ENCODE measurements at regions not wholly inside any gene's neighbourhood (a gene's known extent, or its start where the extent isn't known, plus 50 kb on each side); places are given as distances from the start of the nearest gene placed in this dataset.

DNA sequence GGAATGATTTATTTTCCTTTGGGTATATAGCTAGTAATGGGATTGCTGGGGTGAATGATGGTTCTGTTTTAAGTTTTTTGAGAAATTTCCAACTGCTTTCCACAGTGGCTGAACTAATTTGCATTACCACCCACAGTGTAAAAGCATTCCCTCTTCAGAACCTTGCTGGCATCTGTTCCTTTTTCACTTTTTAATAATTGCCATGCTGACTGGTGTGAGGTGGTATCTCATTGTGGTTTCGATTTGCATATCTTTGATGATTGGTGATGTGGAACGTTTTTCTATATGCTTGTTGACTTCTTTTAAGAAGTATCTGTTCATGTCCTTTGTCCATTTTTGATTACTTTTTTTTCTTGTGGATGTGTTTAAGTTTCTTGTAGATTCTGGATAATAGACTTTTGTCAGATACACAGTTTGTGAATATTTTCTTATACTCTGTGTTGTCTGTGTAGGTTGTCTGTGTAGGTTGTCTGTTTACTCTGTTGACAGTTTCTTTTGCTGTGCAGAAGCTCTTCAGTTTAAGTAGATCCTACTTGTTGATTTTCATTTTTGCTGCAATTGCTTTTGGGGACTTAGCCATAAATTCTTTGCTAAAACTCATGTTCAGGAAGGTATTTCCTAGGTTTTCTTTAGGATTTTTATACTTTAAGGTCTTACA lies 291.8 kb upstream of the DDI1 start:
- no peak for DNase-seq (ENCODE audit: low read depth, low spot score)
- H3K9me3 Mint-ChIP-seq, result peaks cover 15% of the 10 kb centered on the region
- H3K4me1 Mint-ChIP-seq, result peaks cover 1% of the 10 kb centered on the region
- TF ChIP-seq, protein P1, sequence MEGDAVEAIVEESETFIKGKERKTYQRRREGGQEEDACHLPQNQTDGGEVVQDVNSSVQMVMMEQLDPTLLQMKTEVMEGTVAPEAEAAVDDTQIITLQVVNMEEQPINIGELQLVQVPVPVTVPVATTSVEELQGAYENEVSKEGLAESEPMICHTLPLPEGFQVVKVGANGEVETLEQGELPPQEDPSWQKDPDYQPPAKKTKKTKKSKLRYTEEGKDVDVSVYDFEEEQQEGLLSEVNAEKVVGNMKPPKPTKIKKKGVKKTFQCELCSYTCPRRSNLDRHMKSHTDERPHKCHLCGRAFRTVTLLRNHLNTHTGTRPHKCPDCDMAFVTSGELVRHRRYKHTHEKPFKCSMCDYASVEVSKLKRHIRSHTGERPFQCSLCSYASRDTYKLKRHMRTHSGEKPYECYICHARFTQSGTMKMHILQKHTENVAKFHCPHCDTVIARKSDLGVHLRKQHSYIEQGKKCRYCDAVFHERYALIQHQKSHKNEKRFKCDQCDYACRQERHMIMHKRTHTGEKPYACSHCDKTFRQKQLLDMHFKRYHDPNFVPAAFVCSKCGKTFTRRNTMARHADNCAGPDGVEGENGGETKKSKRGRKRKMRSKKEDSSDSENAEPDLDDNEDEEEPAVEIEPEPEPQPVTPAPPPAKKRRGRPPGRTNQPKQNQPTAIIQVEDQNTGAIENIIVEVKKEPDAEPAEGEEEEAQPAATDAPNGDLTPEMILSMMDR (conservative IDR thresholded peaks at IDR 0.05), result no peak
- H3K27me3 Mint-ChIP-seq (ENCODE audit: low read depth), result no peaks in the 10 kb centered on the region
- peaks cover 11% of the 10 kb centered on the region for H3K36me3 Mint-ChIP-seq (ENCODE audit: low read depth)
- no peak overlapping the region for H3K27ac Mint-ChIP-seq (ENCODE audit: unreplicated experiment)
- no peak overlapping the region for H3K4me3 Mint-ChIP-seq

DNA sequence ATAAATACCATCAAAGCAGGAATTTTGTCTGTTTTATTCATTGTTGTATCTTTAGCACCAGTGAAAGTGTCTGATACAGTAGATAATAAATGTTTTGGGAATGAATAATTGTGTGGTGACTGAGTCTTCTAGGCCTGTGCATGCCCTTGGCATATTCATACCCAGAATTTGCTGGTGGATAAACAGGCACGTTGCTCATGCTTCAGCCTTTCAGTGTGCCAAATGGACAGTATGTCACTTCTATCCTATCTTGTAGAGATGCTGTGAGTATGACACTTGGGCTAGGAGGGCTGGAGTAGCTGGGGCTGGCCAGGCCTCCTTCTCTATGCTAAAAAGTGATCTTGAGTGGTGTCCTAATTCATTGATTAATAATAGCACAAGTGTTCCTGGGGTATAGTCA lies 287.3 kb upstream of the DDI1 start:
- peaks cover 13% of the 10 kb centered on the region for H3K9me3 Mint-ChIP-seq
- no peak overlapping the region for H3K4me3 Mint-ChIP-seq
- peaks cover 3% of the 10 kb centered on the region for H3K27me3 Mint-ChIP-seq (ENCODE audit: low read depth)
- TF ChIP-seq, protein P1 (conservative IDR thresholded peaks at IDR 0.05), result no peak
- DNase-seq (ENCODE audit: low read depth, low spot score), result no peak
- peaks cover 9% of the 10 kb centered on the region for H3K36me3 Mint-ChIP-seq (ENCODE audit: low read depth)
- no peaks in the 10 kb centered on the region for H3K4me1 Mint-ChIP-seq
- H3K27ac Mint-ChIP-seq (ENCODE audit: unreplicated experiment), result no peak overlapping the region

- H3K36me3 Mint-ChIP-seq (ENCODE audit: low read depth), result no peaks in the 10 kb centered on the region
- H3K4me3 Mint-ChIP-seq, result no peak overlapping the region
- DNase-seq (ENCODE audit: low read depth, low spot score), result no peak
- no peak overlapping the region for H3K27ac Mint-ChIP-seq (ENCODE audit: unreplicated experiment)
- H3K4me1 Mint-ChIP-seq, result no peaks in the 10 kb centered on the region
- TF ChIP-seq, protein P1 (conservative IDR thresholded peaks at IDR 0.05), result no peak
- H3K9me3 Mint-ChIP-seq, result no peaks in the 10 kb centered on the region
- no peaks in the 10 kb centered on the region for H3K27me3 Mint-ChIP-seq (ENCODE audit: low read depth)
Observed at GRCh38 chr11:103768816-103769215, 267.6 kb upstream of the DDI1 start.

GRCh38 chr11:103773059-103773458 lies 263.4 kb upstream of the DDI1 start:
- H3K27ac Mint-ChIP-seq (ENCODE audit: unreplicated experiment), result no peak overlapping the region
- H3K4me1 Mint-ChIP-seq, result no peaks in the 10 kb centered on the region
- TF ChIP-seq, protein P1 (conservative IDR thresholded peaks at IDR 0.05), result no peak
- no peaks in the 10 kb centered on the region for H3K27me3 Mint-ChIP-seq (ENCODE audit: low read depth)
- no peak overlapping the region for H3K4me3 Mint-ChIP-seq
- no peaks in the 10 kb centered on the region for H3K36me3 Mint-ChIP-seq (ENCODE audit: low read depth)
- DNase-seq (ENCODE audit: low read depth, low spot score), result no peak
- no peaks in the 10 kb centered on the region for H3K9me3 Mint-ChIP-seq

- Mint-ChIP-seq H3K9me3 (no peaks in the 10 kb centered on the region), H3K27ac (ENCODE audit: unreplicated experiment) (no peak overlapping the region), H3K4me1 (no peaks in the 10 kb centered on the region), H3K4me3 (no peak overlapping the region), H3K36me3 (ENCODE audit: low read depth) (no peaks in the 10 kb centered on the region), H3K27me3 (ENCODE audit: low read depth) (no peaks in the 10 kb centered on the region)
- TF ChIP-seq, protein P1 (conservative IDR thresholded peaks at IDR 0.05), result no peak
- DNase-seq (ENCODE audit: low read depth, low spot score), result no peak
Observed at GRCh38 chr11:103773537-103773936, 262.9 kb upstream of the DDI1 start.
